ENCODE measurements at regions not wholly inside any gene's neighbourhood (a gene's known extent, or its start where the extent isn't known, plus 50 kb on each side); places are given as distances from the start of the nearest gene placed in this dataset.

- Histone ChIP-seq H3K27me3 (ENCODE audit: insufficient read depth, poor library complexity, severe bottlenecking) (no peaks in the 10 kb centered on the region), H3K27ac (replicated peaks) (no peak overlapping the region), H3K4me3 (replicated peaks; ENCODE audit: insufficient read depth, low read length) (no peak overlapping the region)
- DNase-seq (ENCODE audit: low read depth in 1 of 2, low spot score in 1 of 2) = no peak
- TF ChIP-seq CTCF (IDR thresholded peaks at IDR 0.05; ENCODE audit: insufficient read depth, low read length) (no peak), SPI1 (IDR thresholded peaks at IDR 0.05; ENCODE audit: borderline replicate concordance, low read depth) (no peak), REST (IDR thresholded peaks at IDR 0.05; ENCODE audit: insufficient replicate concordance, low read depth) (no peak), POLR2AphosphoS5 (IDR thresholded peaks at IDR 0.05; ENCODE audit: low read depth) (no peak), GABPA (IDR thresholded peaks at IDR 0.05; ENCODE audit: low read depth) (no peak)
These were observed 191.6 kb downstream of the VEGFC start for GRCh38 chr4:176601124-176601523.

- Histone ChIP-seq H3K27me3 (ENCODE audit: insufficient read depth, poor library complexity, severe bottlenecking) (no peaks in the 10 kb centered on the region), H3K27ac (replicated peaks) (no peak overlapping the region), H3K4me3 (replicated peaks; ENCODE audit: insufficient read depth, low read length) (no peak overlapping the region)
- TF ChIP-seq SPI1 (IDR thresholded peaks at IDR 0.05; ENCODE audit: borderline replicate concordance, low read depth) = no peak
- no peak for TF ChIP-seq CTCF (IDR thresholded peaks at IDR 0.05; ENCODE audit: insufficient read depth, low read length)
- TF ChIP-seq POLR2AphosphoS5 (IDR thresholded peaks at IDR 0.05; ENCODE audit: low read depth) = no peak
- no peak for DNase-seq (ENCODE audit: low read depth in 1 of 2, low spot score in 1 of 2)
These were observed 184.9 kb downstream of the VEGFC start for GRCh38 chr4:176607807-176608206.

- H3K4me3 ChIP-seq (replicated peaks; ENCODE audit: insufficient read depth, low read length) = no peak overlapping the region
- DNase-seq (ENCODE audit: low read depth in 1 of 2, low spot score in 1 of 2) = no peak
- TF ChIP-seq SPI1 (IDR thresholded peaks at IDR 0.05; ENCODE audit: borderline replicate concordance, low read depth) (no peak), CTCF (IDR thresholded peaks at IDR 0.05; ENCODE audit: insufficient read depth, low read length) (no peak), REST (IDR thresholded peaks at IDR 0.05; ENCODE audit: insufficient replicate concordance, low read depth) (no peak), POLR2AphosphoS5 (IDR thresholded peaks at IDR 0.05; ENCODE audit: low read depth) (no peak), GABPA (IDR thresholded peaks at IDR 0.05; ENCODE audit: low read depth) (no peak)
- H3K27me3 ChIP-seq (ENCODE audit: insufficient read depth, poor library complexity, severe bottlenecking) = no peaks in the 10 kb centered on the region
- no peak overlapping the region for H3K27ac ChIP-seq (replicated peaks)
These were observed 184.4 kb downstream of the VEGFC start for GRCh38 chr4:176608346-176608745.

- no peak for TF ChIP-seq REST (IDR thresholded peaks at IDR 0.05; ENCODE audit: insufficient replicate concordance, low read depth)
- H3K27me3 ChIP-seq (ENCODE audit: insufficient read depth, poor library complexity, severe bottlenecking) = no peaks in the 10 kb centered on the region
- no peak overlapping the region for H3K27ac ChIP-seq (replicated peaks)
- H3K4me3 ChIP-seq (replicated peaks; ENCODE audit: insufficient read depth, low read length) = no peak overlapping the region
- DNase-seq (ENCODE audit: low read depth in 1 of 2, low spot score in 1 of 2) = no peak
These were observed 182.1 kb downstream of the VEGFC start for GRCh38 chr4:176610594-176610993.
